HEK293T (cell line): ENCODE measurements at regions not wholly inside any gene's neighbourhood (a gene's known extent, or its start where the extent isn't known, plus 50 kb on each side); places are given as distances from the start of the nearest gene placed in this dataset.

ENCODE experiments used
- BHLHE40 ChIP-seq: fragments of 450-650 bp; IDR thresholded peaks from 2 replicates; pipeline ENCODE4 v1.6.1; 2016; ENCODE audit warnings: mild to moderate bottlenecking, moderate library complexity, borderline replicate concordance
- CTBP1 ChIP-seq: fragments of 450-650 bp; IDR thresholded peaks from 2 replicates; pipeline ENCODE4 v1.6.1; 2016; ENCODE audit warnings: borderline replicate concordance
- ELF4 ChIP-seq: fragments of 450-650 bp; IDR thresholded peaks from 2 replicates; pipeline ENCODE4 v1.6.1; 2017; ENCODE audit warnings: antibody characterized with exemption
- FOXA1 ChIP-seq: fragments of 450-650 bp; IDR thresholded peaks from 2 replicates; pipeline ENCODE4 v1.6.1; 2016; ENCODE audit warnings: mild to moderate bottlenecking
- FOXM1 ChIP-seq: fragments of 450-650 bp; IDR thresholded peaks from 2 replicates; pipeline ENCODE4 v1.6.1; 2017; ENCODE audit warnings: mild to moderate bottlenecking, borderline replicate concordance
- HDGF ChIP-seq: fragments of 450-650 bp; IDR thresholded peaks from 2 replicates; pipeline ENCODE4 v1.6.1; 2017; ENCODE audit warnings: antibody characterized with exemption, borderline replicate concordance
- SP1 ChIP-seq: fragments of 450-650 bp; IDR thresholded peaks from 2 replicates; pipeline ENCODE4 v1.6.1; 2017
- SUZ12 ChIP-seq: fragments of 450-650 bp; IDR thresholded peaks from 2 replicates; pipeline ENCODE4 v1.6.1; 2016; ENCODE audit warnings: mild to moderate bottlenecking
- TARDBP ChIP-seq: fragments of 450-650 bp; IDR thresholded peaks from 2 replicates; pipeline ENCODE4 v1.6.1; 2016

- no peak for TF ChIP-seq SUZ12
- TF ChIP-seq SP1 = no peak
- TF ChIP-seq FOXM1 = no peak
- TF ChIP-seq FOXA1 = no peak
- TF ChIP-seq HDGF = no peak
- no peak for TF ChIP-seq BHLHE40
- no peak for TF ChIP-seq TARDBP
- TF ChIP-seq ELF4 = no peak
- no peak for TF ChIP-seq CTBP1
Measured at GRCh38 chr1:78329475-78329874, 161.3 kb upstream of the PTGFR start.
